Cardiac septum (tissue), 1 donor: ENCODE measurements at regions not wholly inside any gene's neighbourhood (a gene's known extent, or its start where the extent isn't known, plus 50 kb on each side); places are given as distances from the start of the nearest gene placed in this dataset.

Experiments used
- DNase-seq: peaks from one replicate; pipeline ENCODE4 v3.0.0-alpha.2; 2020; ENCODE audit warnings: low spot score
- intact Hi-C: fragments of 100-400 bp; cut with DNase I; formaldehyde crosslinking; loops from one replicate; pipeline ENCODE4 v1.14.0; 2022
- donor health status: DM: no; HTN: no; CAD: no.

- intact Hi-C loops, result no loop called here
- DNase-seq, result no peak
These were observed 181.3 kb downstream of the ZNF281 start for GRCh38 chr1:200228486-200228885.

GRCh38 chr1:200228081-200228480, 181.8 kb downstream of the ZNF281 start:
- DNase-seq, result no peak
- intact Hi-C loops, result no loop called here
